Small intestine (tissue), 7 donors: ENCODE measurements at regions not wholly inside any gene's neighbourhood (a gene's known extent, or its start where the extent isn't known, plus 50 kb on each side); places are given as distances from the start of the nearest gene placed in this dataset.
A peak's percentile ranks its signal among the peaks of the same experiment; 100 is the strongest.
"Not testable (repeated sequence)": the region's sequence is repeated elsewhere in the genome, so short reads cannot be mapped to it uniquely, and the experiment has no call there.

Experiments used
- DNase-seq, 2 donors: peaks; one replicate each; pipeline versions ENCODE4 v3.0.0 to v3.0.0-alpha.2; 2013
- FAIRE-seq: peaks from 2 replicates; lab custom pipeline; 2012; peaks lifted over from hg19 to GRCh38; lab: Jason Lieb, UNC
- H3K27ac ChIP-seq, 3 donors: one replicate each; pipeline ENCODE4 v1.5.1; 2013; ENCODE audit warnings: low read length in 2 of 3, mild to moderate bottlenecking in 2 of 3, control low read depth in 1 of 3, inconsistent platforms in 1 of 3, low read depth in 1 of 3, moderate library complexity in 1 of 3
- H3K27me3 ChIP-seq, 3 donors: one replicate each; pipeline ENCODE4 v1.6.1; 2013; ENCODE audit warnings: low read length in 3 of 3, inconsistent platforms in 1 of 3; ENCODE audit not compliant: control insufficient read depth in 3 of 3, insufficient read depth in 3 of 3
- H3K36me3 ChIP-seq, 3 donors: one replicate each; pipeline ENCODE4 v1.6.1; 2013; ENCODE audit warnings: low read length in 3 of 3, inconsistent platforms in 1 of 3, low read depth in 1 of 3, mild to moderate bottlenecking in 1 of 3, moderate library complexity in 1 of 3; ENCODE audit not compliant: control insufficient read depth in 3 of 3, insufficient read depth in 2 of 3
- H3K4me1 ChIP-seq, 3 donors: one replicate each; pipeline ENCODE4 v1.6.1; 2013; ENCODE audit warnings: low read length in 2 of 3, inconsistent platforms in 1 of 3, low read depth in 1 of 3, mild to moderate bottlenecking in 1 of 3, moderate library complexity in 1 of 3; ENCODE audit not compliant: control insufficient read depth in 3 of 3, insufficient read depth in 2 of 3
- H3K4me3 ChIP-seq, 3 donors: one replicate each; pipeline ENCODE4 v1.5.1; 2013; ENCODE audit warnings: low read length in 3 of 3, control low read depth in 1 of 3, inconsistent platforms in 1 of 3, low read depth in 1 of 3, mild to moderate bottlenecking in 1 of 3, moderate library complexity in 1 of 3
- H3K9me3 ChIP-seq, 2 donors: one replicate each; pipeline ENCODE4 v1.6.1; 2013; ENCODE audit warnings: low read depth in 1 of 2, low read length in 1 of 2; ENCODE audit not compliant: control insufficient read depth in 2 of 2, insufficient read depth in 1 of 2
- WGBS, 3 donors: extraction: QIAGEN DNeasy Blood & Tissue Kit; methylation state at CpG; one replicate each; pipeline ENCODE4 v1.1.7; 2013; 5-methylcytosine and 5-hydroxymethylcytosine counted together
- donor health status: healthy with polysubstance abuse.
- donor health status: control.
- donor health status: control.
- donor health status: Bipolar disorder and iron deficiency.
- donor health status: healthy.

GRCh38 chr14:38011156-38011555 lies 196.5 kb upstream of the SSTR1 start:
- FAIRE-seq, H3K27ac ChIP-seq: not testable (repeated sequence)

DNA sequence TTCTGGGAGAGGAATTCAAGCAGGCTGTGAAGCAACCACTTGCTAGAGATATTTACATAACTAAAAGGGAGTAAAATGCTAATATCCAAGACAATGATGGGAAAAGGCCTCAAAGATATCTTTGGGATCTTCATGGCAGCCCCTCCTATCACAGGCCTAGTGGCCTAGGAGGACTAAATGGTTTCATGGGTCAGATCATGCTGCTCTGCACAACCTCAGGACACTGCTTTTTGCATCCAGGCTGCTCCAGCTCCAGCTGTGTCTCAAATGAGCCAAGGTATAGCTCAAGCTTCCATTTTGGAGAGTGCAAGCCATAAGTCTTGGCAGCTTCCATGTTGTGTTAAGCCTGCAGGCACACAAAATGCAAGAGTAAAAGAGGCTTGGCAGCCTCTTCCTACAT lies 195.6 kb upstream of the SSTR1 start:
- H3K4me1 ChIP-seq, result no peaks in the 10 kb centered on the region
- FAIRE-seq, result no peak
- no peak overlapping the region for H3K27ac ChIP-seq
- H3K36me3 ChIP-seq, result no peaks in the 10 kb centered on the region
- no peak for DNase-seq
- peaks cover 2 to 23% of the 10 kb centered on the region in 2 donors for H3K9me3 ChIP-seq
- H3K27me3 ChIP-seq, result no peaks in the 10 kb centered on the region
- H3K4me3 ChIP-seq, result no peak overlapping the region

More at GRCh38 chr14:38011156-38011555, 196.5 kb upstream of the SSTR1 start:
- H3K27me3 ChIP-seq, H3K36me3 ChIP-seq, H3K4me1 ChIP-seq, H3K4me3 ChIP-seq: not testable (repeated sequence)
- 8 to 47% (median 13%) methylated on average over 2 of the region's 2 CpGs for WGBS, 3 donors
- DNase-seq, result peak in 1 of 2 donors; percentile 68
- peaks cover 2 to 23% of the 10 kb centered on the region in 2 donors for H3K9me3 ChIP-seq

DNA sequence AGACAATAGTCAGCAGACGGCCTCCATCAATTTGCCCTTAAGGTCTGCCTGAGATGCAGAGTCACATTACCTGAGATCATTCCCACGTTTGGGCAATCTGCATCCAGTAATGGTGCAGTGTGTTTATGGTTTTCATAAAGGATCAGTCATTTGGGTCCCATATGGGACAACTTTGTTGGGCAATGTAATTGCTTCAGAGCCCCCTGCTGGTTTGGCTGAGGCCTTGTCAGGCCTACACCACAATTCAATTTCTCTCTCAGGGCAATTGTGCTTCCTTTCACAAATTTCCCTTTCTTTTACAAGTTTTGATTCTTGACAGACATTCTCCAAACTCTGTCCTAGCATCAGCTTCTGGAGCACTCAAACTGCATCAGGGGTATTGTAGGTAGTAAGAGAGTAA lies 191.2 kb upstream of the SSTR1 start:
- Histone ChIP-seq H3K4me1 (no peaks in the 10 kb centered on the region), H3K27me3 (no peaks in the 10 kb centered on the region), H3K9me3 (peaks cover 2 to 16% of the 10 kb centered on the region in 2 donors), H3K36me3 (no peaks in the 10 kb centered on the region), H3K27ac (no peak overlapping the region), H3K4me3 (no peak overlapping the region)
- 54 to 72% (median 66%) methylated on average over 2 of the region's 2 CpGs for WGBS, 3 donors
- no peak for FAIRE-seq
- peak; percentile 5 to 10 for DNase-seq

DNA sequence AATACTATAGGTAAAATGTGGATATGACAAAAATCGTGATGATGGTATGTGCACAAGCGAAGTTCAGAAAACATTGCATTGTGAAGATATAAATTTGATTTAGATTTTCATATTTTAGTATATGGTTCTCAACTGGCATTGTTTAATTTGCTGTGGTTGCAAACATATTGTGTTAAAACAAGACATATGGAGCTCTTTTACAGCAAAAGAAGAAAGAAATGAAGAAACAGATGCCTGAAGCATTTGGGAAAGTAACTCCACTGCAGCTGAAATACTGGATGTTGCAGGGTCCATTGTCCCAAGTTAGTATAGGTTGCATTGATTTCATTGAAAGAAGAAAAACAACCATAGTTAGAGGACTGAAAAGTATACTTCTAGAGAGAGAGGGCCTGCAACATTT lies 185.8 kb upstream of the SSTR1 start:
- Histone ChIP-seq H3K27ac (no peak overlapping the region), H3K4me3 (no peak overlapping the region), H3K9me3 (no peaks in the 10 kb centered on the region), H3K36me3 (no peaks in the 10 kb centered on the region), H3K4me1 (no peaks in the 10 kb centered on the region), H3K27me3 (no peaks in the 10 kb centered on the region)
- 83 to 94% (median 83%) methylated on average over 2 of the region's 2 CpGs for WGBS, 3 donors
- no peak for FAIRE-seq
- no peak for DNase-seq

DNA sequence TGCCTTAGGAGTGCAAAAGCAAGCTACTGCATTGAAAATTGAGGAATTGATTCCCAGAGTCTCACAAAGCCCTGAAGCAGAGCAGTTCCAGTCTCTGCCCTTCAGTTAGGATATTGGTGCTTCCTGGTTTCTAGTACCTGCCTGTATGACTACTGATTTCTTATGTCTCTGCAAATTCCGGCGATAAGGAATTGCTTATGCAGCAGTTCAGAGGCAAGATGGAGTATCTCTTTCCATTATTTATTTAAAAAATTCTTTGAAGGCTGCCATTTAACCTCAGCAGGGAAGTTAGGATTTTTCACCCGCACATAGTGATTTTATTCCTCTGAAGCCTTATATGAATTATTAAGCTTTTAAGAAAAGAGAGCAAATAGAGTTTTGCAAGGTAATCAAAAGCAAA lies 184.9 kb upstream of the SSTR1 start:
- H3K4me3 ChIP-seq, result no peak overlapping the region
- no peak for DNase-seq
- no peaks in the 10 kb centered on the region for H3K9me3 ChIP-seq
- H3K36me3 ChIP-seq, result no peaks in the 10 kb centered on the region
- 71 to 90% (median 71%) methylated on average over 3 of the region's 3 CpGs for WGBS, 3 donors
- H3K4me1 ChIP-seq, result no peaks in the 10 kb centered on the region
- H3K27me3 ChIP-seq, result no peaks in the 10 kb centered on the region
- no peak for FAIRE-seq
- no peak overlapping the region for H3K27ac ChIP-seq

GRCh38 chr14:38038171-38038570 lies 169.5 kb upstream of the SSTR1 start:
- H3K4me1 ChIP-seq, result no peaks in the 10 kb centered on the region
- no peaks in the 10 kb centered on the region for H3K36me3 ChIP-seq
- no peaks in the 10 kb centered on the region for H3K9me3 ChIP-seq
- WGBS, 3 donors, result 87 to 93% (median 88%) methylated on average over 3 of the region's 3 CpGs
- DNase-seq (no peak), FAIRE-seq (no peak)
- no peaks in the 10 kb centered on the region for H3K27me3 ChIP-seq
- H3K4me3 ChIP-seq, result no peak overlapping the region
- no peak overlapping the region for H3K27ac ChIP-seq

DNA sequence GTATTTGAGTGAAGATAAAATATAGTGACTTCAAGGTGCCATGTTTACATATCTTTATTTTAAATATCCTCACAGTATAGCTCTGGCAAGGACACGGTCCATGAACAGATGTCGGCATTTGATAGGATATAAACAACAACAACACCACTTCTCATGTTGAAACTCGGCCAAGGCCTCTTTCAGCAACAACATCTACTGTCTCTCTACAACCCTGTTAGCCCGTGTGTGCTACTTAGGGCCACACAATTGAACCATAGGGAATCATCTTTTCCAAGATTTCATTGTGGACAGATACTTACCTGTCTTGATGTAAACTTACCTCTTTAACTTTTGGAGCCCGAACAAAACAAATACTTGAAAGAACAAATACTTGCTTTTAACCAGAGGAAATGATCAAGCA lies 168.7 kb upstream of the SSTR1 start:
- FAIRE-seq (no peak), DNase-seq (no peak)
- 59 to 82% (median 75%) methylated on average over 5 of the region's 5 CpGs for whole genome bisulfite sequencing, 3 donors
- Histone ChIP-seq H3K27me3 (no peaks in the 10 kb centered on the region), H3K4me1 (no peaks in the 10 kb centered on the region), H3K9me3 (no peaks in the 10 kb centered on the region), H3K4me3 (no peak overlapping the region), H3K27ac (no peak overlapping the region), H3K36me3 (no peaks in the 10 kb centered on the region)

GRCh38 chr14:38039496-38039895 lies 168.2 kb upstream of the SSTR1 start:
- H3K9me3 ChIP-seq, result no peaks in the 10 kb centered on the region
- H3K4me1 ChIP-seq, result no peaks in the 10 kb centered on the region
- H3K4me3 ChIP-seq, result no peak overlapping the region
- no peak for FAIRE-seq
- H3K27me3 ChIP-seq, result no peaks in the 10 kb centered on the region
- no peaks in the 10 kb centered on the region for H3K36me3 ChIP-seq
- 53 to 70% (median 68%) methylated on average over 2 of the region's 2 CpGs for WGBS, 3 donors
- DNase-seq, result no peak
- H3K27ac ChIP-seq, result no peak overlapping the region

- 76 to 89% (median 79%) methylated on average over 1 of the region's 1 CpG for WGBS, 3 donors
- Histone ChIP-seq H3K27me3 (no peaks in the 10 kb centered on the region), H3K9me3 (no peaks in the 10 kb centered on the region), H3K36me3 (no peaks in the 10 kb centered on the region), H3K4me1 (no peaks in the 10 kb centered on the region), H3K27ac (no peak overlapping the region), H3K4me3 (no peak overlapping the region)
- FAIRE-seq (no peak), DNase-seq (no peak)
Measured at GRCh38 chr14:38040411-38040810, 167.3 kb upstream of the SSTR1 start.
